K562 (cell line): ENCODE measurements at regions not wholly inside any gene's neighbourhood (a gene's known extent, or its start where the extent isn't known, plus 50 kb on each side); places are given as distances from the start of the nearest gene placed in this dataset.

Source experiments
- ATAC-seq: fragments of 200-7000 bp; cut with Tn5 transposase; 3 replicates; pipeline ENCODE4 v1.9.1; 2020; ENCODE audit warnings: moderate library complexity
- BruUV-seq: library from RNA; stranded (reverse); fragments of 400-500 nt; replicated peaks from 2 replicates; lab custom pipeline; 2021; lab: Mats Ljungman, UMichigan
- CTCF ChIA-PET: fragments of 300-600 bp; formaldehyde crosslinking; extraction: SDS; loops from one replicate; lab custom pipeline; 2021; ENCODE audit warnings: low intra/inter-chr PET ratio; lab: Yijun Ruan, JAX
- POLR2A ChIA-PET: fragments of 300-600, 350-650 bp; sonication (Branson Sonifier 250); formaldehyde crosslinking; extraction: SDS; loops from one replicate; lab custom pipeline; 2021; ENCODE audit warnings: antibody characterized with exemption, inconsistent platforms; lab: Yijun Ruan, JAX
- DNase-seq, 4 experiments: peaks; one replicate each; pipeline versions ENCODE4 v3.0.0 to v3.0.0-alpha.2; 2011 to 2018; ENCODE audit warnings: low spot score in 3 of 4, mixed read lengths in 3 of 4; ENCODE audit errors: extremely low read depth in 1 of 4
- FAIRE-seq: peaks from 2 replicates; lab custom pipeline; 2011; peaks lifted over from hg19 to GRCh38; lab: Jason Lieb, UNC
- H2AFZ ChIP-seq: 2 replicates; pipeline ENCODE4 v1.6.0; 2011; ENCODE audit warnings: low read depth, low read length, control low read depth, inconsistent platforms
- H3K27ac ChIP-seq: fragments of 200-600 bp; 3 replicates; pipeline ENCODE4 v1.8.0; 2011; ENCODE audit warnings: low read depth, mild to moderate bottlenecking, control low read depth, inconsistent platforms, low read length, moderate library complexity, mixed read lengths; ENCODE audit errors: extremely low read depth
- H3K27me3 ChIP-seq, 2 experiments: fragments of 300-600 bp in 1 of 2; 2 replicates in 1 of 2; 3 replicates in 1 of 2; pipeline versions ENCODE4 v1.6.0 to v1.8.0; 2011; ENCODE audit warnings: inconsistent platforms in 2 of 2, low read length in 2 of 2, mild to moderate bottlenecking in 1 of 2, mixed read lengths in 1 of 2, moderate library complexity in 1 of 2; ENCODE audit not compliant: control insufficient read depth in 2 of 2, insufficient read depth in 2 of 2
- H3K36me3 ChIP-seq: fragments of 300-600 bp; 3 replicates; pipeline ENCODE4 v1.8.0; 2011; ENCODE audit warnings: mild to moderate bottlenecking, low read length, inconsistent platforms; ENCODE audit not compliant: control insufficient read depth, insufficient read depth
- H3K4me1 ChIP-seq, 2 experiments: fragments of 200-600 bp in 1 of 2; replicated peaks in 1 of 2; 2 replicates in 1 of 2; 3 replicates in 1 of 2; pipeline versions ENCODE4 v1.5.1 to v1.8.0; 2011; ENCODE audit warnings: inconsistent platforms in 2 of 2, low read length in 2 of 2, mild to moderate bottlenecking in 1 of 2, mixed read lengths in 1 of 2, moderate library complexity in 1 of 2; ENCODE audit not compliant: control insufficient read depth in 2 of 2, insufficient read depth in 2 of 2
- H3K4me2 ChIP-seq: 2 replicates; pipeline ENCODE4 v1.6.1; 2011; ENCODE audit warnings: low read length, control low read depth, inconsistent platforms, mixed read lengths; ENCODE audit not compliant: insufficient read depth
- H3K4me3 ChIP-seq: fragments of 200-600 bp; sonication (generic), shearing (Covaris generic); 2 replicates; pipeline ENCODE4 v1.5.1; 2016; ENCODE audit warnings: control low read depth, inconsistent platforms
- H3K79me2 ChIP-seq: fragments of 200-600 bp; 3 replicates; pipeline ENCODE4 v1.8.0; 2011; ENCODE audit warnings: low read length, inconsistent platforms; ENCODE audit not compliant: control insufficient read depth, insufficient read depth
- H3K9ac ChIP-seq, 2 experiments: 2 replicates each; pipeline versions ENCODE4 v1.6.0 to v1.6.1; 2011; ENCODE audit warnings: low read depth in 2 of 2, low read length in 2 of 2, control low read depth in 1 of 2, inconsistent platforms in 1 of 2, mild to moderate bottlenecking in 1 of 2, mixed read lengths in 1 of 2; ENCODE audit not compliant: insufficient read depth in 1 of 2
- H3K9me1 ChIP-seq: one replicate; pipeline ENCODE4 v1.6.0; 2011; ENCODE audit warnings: inconsistent platforms, mild to moderate bottlenecking, low read length, moderate library complexity; ENCODE audit not compliant: control insufficient read depth, insufficient read depth
- H3K9me3 ChIP-seq: replicated peaks from 2 replicates; pipeline ENCODE4 v1.5.1; 2011; ENCODE audit warnings: low read depth, low read length, inconsistent platforms; ENCODE audit not compliant: control insufficient read depth, insufficient read depth
- H4K20me1 ChIP-seq: replicated peaks from 2 replicates; pipeline ENCODE4 v1.6.1; 2011; ENCODE audit warnings: low read length, inconsistent platforms, mixed read lengths; ENCODE audit not compliant: control insufficient read depth, insufficient read depth
- HSF4 ChIP-seq: fragments of 250-450 bp; sonication (Bioruptor Pico); IDR thresholded peaks from 2 replicates; pipeline ENCODE4 v2.1.2; 2022; ENCODE audit warnings: mild to moderate bottlenecking, moderate library complexity, borderline replicate concordance
- NFATC3 ChIP-seq: fragments of 450-650 bp; IDR thresholded peaks from 2 replicates; pipeline ENCODE4 v1.6.1; 2017; ENCODE audit warnings: mild to moderate bottlenecking
- RBM25 ChIP-seq: fragments of 200-400 bp; formaldehyde crosslinking; IDR thresholded peaks from 2 replicates; pipeline ENCODE4 v1.6.1; 2018; ENCODE audit warnings: low read length, low read depth, moderate library complexity; ENCODE audit not compliant: severe bottlenecking
- RFX1 ChIP-seq: fragments of 450-650 bp; IDR thresholded peaks from 2 replicates; pipeline ENCODE4 v1.6.1; 2016; ENCODE audit warnings: mild to moderate bottlenecking, moderate library complexity
- RFX5 ChIP-seq: IDR thresholded peaks from 2 replicates; pipeline ENCODE4 v1.6.1; 2011; ENCODE audit warnings: low read depth, mild to moderate bottlenecking, improper control_type of control experiment, low read length
- TCF7L2 ChIP-seq: fragments of 150-350 bp; IDR thresholded peaks from 2 replicates; pipeline ENCODE4 v1.6.1; 2016; ENCODE audit warnings: low read depth, mild to moderate bottlenecking, low read length, moderate library complexity
- in situ Hi-C: fragments of 300-500 bp; cut with MboI; formaldehyde crosslinking; loops from 4 replicates; pipeline ENCODE4 v1.15.0; 2018; ENCODE audit warnings: inconsistent platforms, mixed read lengths
- intact Hi-C: fragments of 100-400 bp; cut with micrococcal nuclease; formaldehyde crosslinking; loops from 2 replicates; pipeline ENCODE4 v1.14.2; 2022
- TF ChIP-seq, protein P1 (sequence below): fragments of 450-650 bp; IDR thresholded peaks from 2 replicates; pipeline ENCODE4 v1.6.1; 2018; ENCODE audit not compliant: partially characterized antibody
- TF ChIP-seq, protein P2 (sequence below), 3 experiments: fragments of 200-800 bp in 1 of 3; fragments of 250-450 bp in 1 of 3; fragments of 450-650 bp in 1 of 3; sonication (Bioruptor Pico) in 1 of 3; sonication (Bioruptor generic) in 1 of 3; formaldehyde crosslinking in 1 of 3; IDR thresholded peaks; 2 replicates each; pipeline versions ENCODE4 v1.6.1 to v1.8.0; 2016 to 2022; ENCODE audit warnings: mild to moderate bottlenecking in 2 of 3, missing genetic modification characterization in 2 of 3, missing compliant biosample characterization in 1 of 3, moderate library complexity in 1 of 3

DNA sequence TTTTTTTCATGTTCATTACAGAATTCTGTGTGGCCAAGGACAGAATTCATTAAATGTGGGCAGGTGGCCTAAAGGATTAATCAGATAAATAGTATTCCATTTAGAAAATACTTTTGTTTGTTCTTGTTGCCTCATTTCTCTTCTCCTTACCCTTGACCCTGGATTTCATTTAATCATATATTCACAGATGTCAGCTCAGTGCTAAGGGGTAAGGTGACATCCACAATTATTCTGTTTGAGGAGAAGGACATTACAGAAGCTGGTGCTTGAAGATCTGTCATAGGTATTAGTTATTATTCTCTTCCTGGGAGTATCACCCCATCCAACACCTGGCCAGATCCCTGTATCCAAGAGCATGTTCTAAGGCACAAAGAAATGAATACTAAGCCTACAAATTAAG, 961.1 kb downstream of the XPNPEP1 start:
- ATAC-seq (no peak), DNase-seq (no peak), FAIRE-seq (no peak)
- Histone ChIP-seq H3K4me1 (no peaks in the 10 kb centered on the region), H4K20me1 (no peaks in the 10 kb centered on the region), H3K4me3 (no peak overlapping the region), H3K36me3 (no peaks in the 10 kb centered on the region), H3K9me1 (no peaks in the 10 kb centered on the region), H3K79me2 (no peaks in the 10 kb centered on the region), H3K4me2 (no peak overlapping the region), H3K27ac (no peak overlapping the region), H2AFZ (no peak overlapping the region), H3K9me3 (no peaks in the 10 kb centered on the region), H3K9ac (no peak overlapping the region), H3K27me3 (no peaks in the 10 kb centered on the region)
- in situ Hi-C loops (no loop called here), intact Hi-C loops (no loop called here)
- TF ChIP-seq, protein P1, sequence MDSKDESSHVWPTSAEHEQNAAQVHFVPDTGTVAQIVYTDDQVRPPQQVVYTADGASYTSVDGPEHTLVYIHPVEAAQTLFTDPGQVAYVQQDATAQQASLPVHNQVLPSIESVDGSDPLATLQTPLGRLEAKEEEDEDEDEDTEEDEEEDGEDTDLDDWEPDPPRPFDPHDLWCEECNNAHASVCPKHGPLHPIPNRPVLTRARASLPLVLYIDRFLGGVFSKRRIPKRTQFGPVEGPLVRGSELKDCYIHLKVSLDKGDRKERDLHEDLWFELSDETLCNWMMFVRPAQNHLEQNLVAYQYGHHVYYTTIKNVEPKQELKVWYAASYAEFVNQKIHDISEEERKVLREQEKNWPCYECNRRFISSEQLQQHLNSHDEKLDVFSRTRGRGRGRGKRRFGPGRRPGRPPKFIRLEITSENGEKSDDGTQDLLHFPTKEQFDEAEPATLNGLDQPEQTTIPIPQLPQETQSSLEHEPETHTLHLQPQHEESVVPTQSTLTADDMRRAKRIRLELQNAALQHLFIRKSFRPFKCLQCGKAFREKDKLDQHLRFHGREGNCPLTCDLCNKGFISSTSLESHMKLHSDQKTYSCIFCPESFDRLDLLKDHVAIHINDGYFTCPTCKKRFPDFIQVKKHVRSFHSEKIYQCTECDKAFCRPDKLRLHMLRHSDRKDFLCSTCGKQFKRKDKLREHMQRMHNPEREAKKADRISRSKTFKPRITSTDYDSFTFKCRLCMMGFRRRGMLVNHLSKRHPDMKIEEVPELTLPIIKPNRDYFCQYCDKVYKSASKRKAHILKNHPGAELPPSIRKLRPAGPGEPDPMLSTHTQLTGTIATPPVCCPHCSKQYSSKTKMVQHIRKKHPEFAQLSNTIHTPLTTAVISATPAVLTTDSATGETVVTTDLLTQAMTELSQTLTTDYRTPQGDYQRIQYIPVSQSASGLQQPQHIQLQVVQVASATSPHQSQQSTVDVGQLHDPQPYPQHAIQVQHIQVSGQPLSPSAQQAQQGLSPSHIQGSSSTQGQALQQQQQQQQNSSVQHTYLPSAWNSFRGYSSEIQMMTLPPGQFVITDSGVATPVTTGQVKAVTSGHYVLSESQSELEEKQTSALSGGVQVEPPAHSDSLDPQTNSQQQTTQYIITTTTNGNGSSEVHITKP = no peak
- TF ChIP-seq RFX5 (no peak), HSF4 (CRISPR knock-in tag) (no peak), RFX1 (no peak), RBM25 (no peak), NFATC3 (no peak), TCF7L2 (no peak)
- TF ChIP-seq, protein P2, sequence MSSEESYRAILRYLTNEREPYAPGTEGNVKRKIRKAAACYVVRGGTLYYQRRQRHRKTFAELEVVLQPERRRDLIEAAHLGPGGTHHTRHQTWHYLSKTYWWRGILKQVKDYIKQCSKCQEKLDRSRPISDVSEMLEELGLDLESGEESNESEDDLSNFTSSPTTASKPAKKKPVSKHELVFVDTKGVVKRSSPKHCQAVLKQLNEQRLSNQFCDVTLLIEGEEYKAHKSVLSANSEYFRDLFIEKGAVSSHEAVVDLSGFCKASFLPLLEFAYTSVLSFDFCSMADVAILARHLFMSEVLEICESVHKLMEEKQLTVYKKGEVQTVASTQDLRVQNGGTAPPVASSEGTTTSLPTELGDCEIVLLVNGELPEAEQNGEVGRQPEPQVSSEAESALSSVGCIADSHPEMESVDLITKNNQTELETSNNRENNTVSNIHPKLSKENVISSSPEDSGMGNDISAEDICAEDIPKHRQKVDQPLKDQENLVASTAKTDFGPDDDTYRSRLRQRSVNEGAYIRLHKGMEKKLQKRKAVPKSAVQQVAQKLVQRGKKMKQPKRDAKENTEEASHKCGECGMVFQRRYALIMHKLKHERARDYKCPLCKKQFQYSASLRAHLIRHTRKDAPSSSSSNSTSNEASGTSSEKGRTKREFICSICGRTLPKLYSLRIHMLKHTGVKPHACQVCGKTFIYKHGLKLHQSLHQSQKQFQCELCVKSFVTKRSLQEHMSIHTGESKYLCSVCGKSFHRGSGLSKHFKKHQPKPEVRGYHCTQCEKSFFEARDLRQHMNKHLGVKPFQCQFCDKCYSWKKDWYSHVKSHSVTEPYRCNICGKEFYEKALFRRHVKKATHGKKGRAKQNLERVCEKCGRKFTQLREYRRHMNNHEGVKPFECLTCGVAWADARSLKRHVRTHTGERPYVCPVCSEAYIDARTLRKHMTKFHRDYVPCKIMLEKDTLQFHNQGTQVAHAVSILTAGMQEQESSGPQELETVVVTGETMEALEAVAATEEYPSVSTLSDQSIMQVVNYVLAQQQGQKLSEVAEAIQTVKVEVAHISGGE (CRISPR knock-in tag; IDR thresholded peaks at IDR 0.05) = no peak
- CTCF ChIA-PET = no interaction called here
- POLR2A ChIA-PET = no interaction called here
- no TSS peak for BruUV-seq
